ENCODE measurements at regions not wholly inside any gene's neighbourhood (a gene's known extent, or its start where the extent isn't known, plus 50 kb on each side); places are given as distances from the start of the nearest gene placed in this dataset.
"Not testable (repeated sequence)": the region's sequence is repeated elsewhere in the genome, so short reads cannot be mapped to it uniquely, and the experiment has no call there.

- H3K9me3 Mint-ChIP-seq; ATAC-seq; H3K36me3 Mint-ChIP-seq; DNase-seq (ENCODE audit: low spot score in 2 of 2); H3K27ac Mint-ChIP-seq: not testable (repeated sequence)
These were observed 1465.9 kb downstream of the SPATA31A7 start for GRCh38 chr9:62655705-62656104.

- H3K9me3 Mint-ChIP-seq; H3K27ac Mint-ChIP-seq; H3K36me3 Mint-ChIP-seq; DNase-seq (ENCODE audit: low spot score in 2 of 2): not testable (repeated sequence)
- ATAC-seq = peak in 1 of 2 donors; percentile 7
These were observed 1473.1 kb downstream of the SPATA31A7 start for GRCh38 chr9:62662733-62663507.

- not testable (repeated sequence) for H3K9me3 Mint-ChIP-seq; DNase-seq (ENCODE audit: low spot score in 2 of 2); H3K27ac Mint-ChIP-seq; H3K36me3 Mint-ChIP-seq
- peak in 1 of 2 donors; percentile 29 for ATAC-seq
These were observed 1473.7 kb downstream of the SPATA31A7 start for GRCh38 chr9:62663512-62663911.

- H3K9me3 Mint-ChIP-seq; DNase-seq (ENCODE audit: low spot score in 2 of 2); H3K36me3 Mint-ChIP-seq; H3K27ac Mint-ChIP-seq: not testable (repeated sequence)
- peak in 1 of 2 donors; percentile 24 for ATAC-seq
These were observed 1477.4 kb downstream of the SPATA31A7 start for GRCh38 chr9:62667137-62667824.

GRCh38 chr9:62677016-62677415 is 1487.2 kb downstream of the SPATA31A7 start:
- H3K27ac Mint-ChIP-seq; H3K9me3 Mint-ChIP-seq; ATAC-seq; H3K36me3 Mint-ChIP-seq; DNase-seq (ENCODE audit: low spot score in 2 of 2): not testable (repeated sequence)

GRCh38 chr9:62678336-62678735 is 1488.5 kb downstream of the SPATA31A7 start:
- H3K9me3 Mint-ChIP-seq; DNase-seq (ENCODE audit: low spot score in 2 of 2); ATAC-seq; H3K36me3 Mint-ChIP-seq; H3K27ac Mint-ChIP-seq: not testable (repeated sequence)

- not testable (repeated sequence) for DNase-seq (ENCODE audit: low spot score in 2 of 2); H3K9me3 Mint-ChIP-seq; H3K27ac Mint-ChIP-seq; H3K36me3 Mint-ChIP-seq
- ATAC-seq = peak in 1 of 2 donors; percentile 50
These were observed 1489.2 kb downstream of the SPATA31A7 start for GRCh38 chr9:62679020-62679419.

GRCh38 chr9:62684833-62685647 is 1495.2 kb downstream of the SPATA31A7 start:
- H3K9me3 Mint-ChIP-seq; H3K27ac Mint-ChIP-seq; DNase-seq (ENCODE audit: low spot score in 2 of 2); H3K36me3 Mint-ChIP-seq; ATAC-seq: not testable (repeated sequence)

- not testable (repeated sequence) for ATAC-seq; H3K9me3 Mint-ChIP-seq; DNase-seq (ENCODE audit: low spot score in 2 of 2); H3K27ac Mint-ChIP-seq; H3K36me3 Mint-ChIP-seq
These were observed 1496.5 kb downstream of the SPATA31A7 start for GRCh38 chr9:62686313-62686712.

- not testable (repeated sequence) for DNase-seq (ENCODE audit: low spot score in 2 of 2); H3K36me3 Mint-ChIP-seq; ATAC-seq; H3K9me3 Mint-ChIP-seq; H3K27ac Mint-ChIP-seq
These were observed 1503.2 kb downstream of the SPATA31A7 start for GRCh38 chr9:62693019-62693418.

GRCh38 chr9:62711317-62711716 is 1521.5 kb downstream of the SPATA31A7 start:
- not testable (repeated sequence) for DNase-seq (ENCODE audit: low spot score in 2 of 2); H3K36me3 Mint-ChIP-seq; H3K9me3 Mint-ChIP-seq; ATAC-seq; H3K27ac Mint-ChIP-seq

- not testable (repeated sequence) for ATAC-seq, H3K27ac Mint-ChIP-seq, H3K36me3 Mint-ChIP-seq
These were observed 1535.7 kb downstream of the SPATA31A7 start for GRCh38 chr9:62725580-62725979.

GRCh38 chr9:62730229-62731000 is 1540.6 kb downstream of the SPATA31A7 start:
- not testable (repeated sequence) for H3K27ac Mint-ChIP-seq; H3K9me3 Mint-ChIP-seq; DNase-seq (ENCODE audit: low spot score in 2 of 2); H3K36me3 Mint-ChIP-seq
- peak; percentile 88 to 94 for ATAC-seq

More at GRCh38 chr9:62725580-62725979, 1535.7 kb downstream of the SPATA31A7 start:
- not testable (repeated sequence) for H3K9me3 Mint-ChIP-seq; DNase-seq (ENCODE audit: low spot score in 2 of 2)

- not testable (repeated sequence) for H3K36me3 Mint-ChIP-seq; H3K9me3 Mint-ChIP-seq; ATAC-seq; DNase-seq (ENCODE audit: low spot score in 2 of 2); H3K27ac Mint-ChIP-seq
These were observed 1541.2 kb downstream of the SPATA31A7 start for GRCh38 chr9:62731015-62731414.

- not testable (repeated sequence) for ATAC-seq; H3K9me3 Mint-ChIP-seq; H3K27ac Mint-ChIP-seq; H3K36me3 Mint-ChIP-seq; DNase-seq (ENCODE audit: low spot score in 2 of 2)
These were observed 1547.3 kb downstream of the SPATA31A7 start for GRCh38 chr9:62737004-62737606.

- H3K9me3 Mint-ChIP-seq; H3K27ac Mint-ChIP-seq; ATAC-seq; DNase-seq (ENCODE audit: low spot score in 2 of 2); H3K36me3 Mint-ChIP-seq: not testable (repeated sequence)
These were observed 1548.1 kb downstream of the SPATA31A7 start for GRCh38 chr9:62737915-62738314.

Data from activated naive CD4-positive, alpha-beta T cell treated with anti-CD3 and anti-CD28 coated beads, Interleukin-2, amount 50 U/mL, for 72 hours (primary cell).